ENCODE measurements at regions not wholly inside any gene's neighbourhood (a gene's known extent, or its start where the extent isn't known, plus 50 kb on each side); places are given as distances from the start of the nearest gene placed in this dataset.
A peak's percentile ranks its signal among the peaks of the same experiment; 100 is the strongest.

DNA sequence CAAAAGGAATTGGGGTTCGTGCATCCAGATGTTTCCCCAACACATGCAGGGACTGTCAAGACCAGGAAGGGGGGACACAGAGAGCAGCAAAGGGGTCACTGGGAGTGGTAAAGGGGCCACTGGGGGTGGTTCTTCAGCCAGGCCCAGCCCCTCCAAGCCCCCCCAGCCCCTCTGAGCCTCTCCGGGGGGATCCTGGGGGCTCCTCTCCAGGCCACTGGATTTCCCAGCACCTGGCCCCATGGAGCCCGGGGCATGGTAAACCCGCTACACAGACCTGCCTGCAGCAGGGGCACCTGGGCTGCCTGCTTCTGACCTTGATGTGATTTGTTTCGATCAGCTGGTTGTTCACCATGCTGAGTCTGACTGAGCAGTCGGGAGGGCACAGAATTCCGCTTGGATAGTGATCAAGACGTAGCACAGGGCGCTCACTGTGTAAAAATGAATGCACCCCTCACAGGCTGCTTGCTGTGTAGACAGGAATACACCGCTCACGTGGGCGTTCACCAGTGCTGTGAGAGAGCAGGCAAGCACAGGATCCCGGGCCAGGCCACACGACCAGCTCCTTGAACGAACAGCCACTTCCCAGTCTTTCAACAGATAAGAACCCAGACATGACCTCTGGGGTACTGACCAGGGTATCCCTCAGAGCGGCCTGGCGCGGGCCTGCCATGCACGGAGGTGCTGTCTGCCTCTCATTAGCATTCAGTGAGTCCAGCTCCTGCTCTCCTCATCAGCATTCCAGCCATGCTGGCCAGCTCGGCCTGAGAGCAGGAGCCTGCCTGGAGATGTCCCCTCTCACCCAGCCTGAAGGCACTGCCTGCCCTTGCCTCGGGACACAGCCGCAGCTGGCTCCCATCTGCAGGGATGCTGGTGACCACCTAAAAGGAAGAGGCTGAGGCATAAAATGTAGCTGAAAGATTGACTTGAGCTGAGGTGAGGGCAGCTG lies 73.3 kb upstream of the OTOS start:
- peak overlapping the region; percentile 72 for H3K18ac ChIP-seq (ENCODE audit: low read length)
- H2AK5ac ChIP-seq (ENCODE audit: low read depth, low read length) = peak overlapping the region; percentile 24
- H3K4me1 ChIP-seq (ENCODE audit: control insufficient read depth in 2 of 2, insufficient read depth in 1 of 2, low read depth in 1 of 2, low read length in 2 of 2) = peaks cover 11 to 17% of the 10 kb centered on the region in 2 donors
- peak overlapping the region; percentile 61 for H2BK15ac ChIP-seq (ENCODE audit: low read length)
- H3K36me3 ChIP-seq (replicated peaks in 1 of 2; ENCODE audit: control insufficient read depth in 2 of 2, insufficient read depth in 2 of 2, low read length in 2 of 2) = no peaks in the 10 kb centered on the region
- H2AFZ ChIP-seq (ENCODE audit: low read length) = peak overlapping the region; percentile 81
- no peak overlapping the region for H4K91ac ChIP-seq (ENCODE audit: low read depth, low read length, poor library complexity)
- WGBS, 2 donors (ENCODE audit: extremely low coverage in 2 of 2, insufficient read length in 2 of 2, insufficient replicate concordance in 1 of 2) = no CpG with 5 or more reads among the region's 22 CpGs
- H3K27ac ChIP-seq (replicated peaks; ENCODE audit: low read length) = no peak overlapping the region
- no peak overlapping the region for H2BK120ac ChIP-seq (ENCODE audit: low read depth, low read length)
- no peak overlapping the region for H3K4me2 ChIP-seq (ENCODE audit: insufficient read depth, low read length, poor library complexity, severe bottlenecking)
- H3K4ac ChIP-seq (ENCODE audit: low read length) = no peak overlapping the region
- no peak overlapping the region for H2BK12ac ChIP-seq (ENCODE audit: low read length)
- H3K23ac ChIP-seq (ENCODE audit: low read depth, low read length, poor library complexity) = no peak overlapping the region
- H4K8ac ChIP-seq (ENCODE audit: low read depth, low read length) = no peak overlapping the region
- DNase-seq (ENCODE audit: low spot score) = no peak
- no peak overlapping the region for H2BK5ac ChIP-seq (ENCODE audit: low read length)
- peaks cover 0 to 6% (median 0%) of the 10 kb centered on the region in 3 experiments for H3K27me3 ChIP-seq (ENCODE audit: control insufficient read depth in 3 of 3, insufficient read depth in 3 of 3, low read depth in 1 of 3, low read length in 3 of 3)
- no peak overlapping the region for H3K4me3 ChIP-seq (ENCODE audit: low read length in 2 of 2)
- no peaks in the 10 kb centered on the region for H3K79me1 ChIP-seq (ENCODE audit: low read depth, low read length)
- H3K14ac ChIP-seq (ENCODE audit: low read length) = no peak overlapping the region
- peak overlapping the region; percentile 45 for H3K9ac ChIP-seq (ENCODE audit: low read depth, low read length, poor library complexity)
- no peaks in the 10 kb centered on the region for H3K9me3 ChIP-seq (replicated peaks in 1 of 2; ENCODE audit: control insufficient read depth in 2 of 2, insufficient read depth in 1 of 2, low read depth in 1 of 2, low read length in 2 of 2)

DNA sequence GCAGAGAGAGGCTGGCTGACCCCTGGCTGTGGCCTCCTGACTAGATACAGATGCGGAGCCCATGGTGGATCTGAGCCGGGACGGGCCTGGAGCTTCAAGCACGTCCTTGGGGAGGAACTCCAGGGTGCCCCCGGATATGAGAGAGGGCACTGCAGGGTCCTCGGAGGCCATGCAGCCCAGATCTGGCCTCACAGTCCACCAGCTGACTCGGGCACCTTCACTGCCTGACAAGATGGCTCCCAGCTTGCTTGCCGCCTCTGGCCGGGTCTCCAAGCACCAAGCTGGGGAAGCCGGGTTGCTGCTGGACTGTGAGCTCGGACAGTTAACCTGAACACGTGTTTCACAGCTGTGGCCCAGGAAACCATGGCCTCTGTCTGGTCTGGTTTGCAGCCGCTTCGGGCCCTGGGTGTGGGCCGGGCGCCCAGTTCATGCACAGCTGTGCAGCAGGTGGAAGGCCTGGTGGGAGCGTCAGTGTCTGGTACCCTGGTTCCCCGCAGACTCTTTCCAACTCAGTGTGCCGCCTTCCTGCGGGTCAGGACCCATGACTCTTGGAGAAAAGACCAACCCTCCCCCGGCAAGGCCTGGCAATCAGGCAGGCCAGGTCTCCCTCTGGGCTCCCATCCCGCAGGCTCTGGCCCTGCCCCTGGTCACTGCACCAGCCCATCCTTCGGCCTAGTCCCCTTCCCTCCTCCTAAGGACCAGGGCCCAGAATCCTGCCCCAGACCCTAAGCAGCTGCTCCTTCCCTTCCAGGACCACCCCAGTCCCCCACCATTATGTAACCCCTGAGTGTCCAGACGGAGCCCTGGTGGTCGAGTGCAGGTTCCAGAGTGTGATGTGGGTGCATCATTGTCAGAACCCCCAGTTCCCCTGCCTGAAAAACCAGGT lies 74.6 kb upstream of the OTOS start:
- Histone ChIP-seq H3K27ac (replicated peaks; ENCODE audit: low read length) (no peak overlapping the region), H3K14ac (ENCODE audit: low read length) (no peak overlapping the region), H3K9ac (ENCODE audit: low read depth, low read length, poor library complexity) (no peak overlapping the region), H4K91ac (ENCODE audit: low read depth, low read length, poor library complexity) (no peak overlapping the region), H3K23ac (ENCODE audit: low read depth, low read length, poor library complexity) (peak overlapping the region; percentile 20), H3K4me1 (ENCODE audit: control insufficient read depth in 2 of 2, insufficient read depth in 1 of 2, low read depth in 1 of 2, low read length in 2 of 2) (peaks cover 11 to 17% of the 10 kb centered on the region in 2 donors), H2AFZ (ENCODE audit: low read length) (peak overlapping the region; percentile 81), H3K4me2 (ENCODE audit: insufficient read depth, low read length, poor library complexity, severe bottlenecking) (no peak overlapping the region), H2BK120ac (ENCODE audit: low read depth, low read length) (no peak overlapping the region), H2BK15ac (ENCODE audit: low read length) (no peak overlapping the region), H3K79me1 (ENCODE audit: low read depth, low read length) (no peaks in the 10 kb centered on the region), H2BK12ac (ENCODE audit: low read length) (peak overlapping the region; percentile 93), H3K27me3 (ENCODE audit: control insufficient read depth in 3 of 3, insufficient read depth in 3 of 3, low read depth in 1 of 3, low read length in 3 of 3) (peaks cover 0 to 11% (median 0%) of the 10 kb centered on the region in 3 experiments), H4K8ac (ENCODE audit: low read depth, low read length) (no peak overlapping the region), H3K36me3 (replicated peaks in 1 of 2; ENCODE audit: control insufficient read depth in 2 of 2, insufficient read depth in 2 of 2, low read length in 2 of 2) (no peaks in the 10 kb centered on the region), H3K18ac (ENCODE audit: low read length) (peak overlapping the region; percentile 72), H3K9me3 (replicated peaks in 1 of 2; ENCODE audit: control insufficient read depth in 2 of 2, insufficient read depth in 1 of 2, low read depth in 1 of 2, low read length in 2 of 2) (no peaks in the 10 kb centered on the region), H2BK5ac (ENCODE audit: low read length) (no peak overlapping the region), H3K4me3 (ENCODE audit: low read length in 2 of 2) (no peak overlapping the region), H3K4ac (ENCODE audit: low read length) (peak overlapping the region; percentile 91), H2AK5ac (ENCODE audit: low read depth, low read length) (peak overlapping the region; percentile 96)
- WGBS, 2 donors (ENCODE audit: extremely low coverage in 2 of 2, insufficient read length in 2 of 2, insufficient replicate concordance in 1 of 2) = no CpG with 5 or more reads among the region's 25 CpGs
- DNase-seq (ENCODE audit: low spot score) = no peak

DNA sequence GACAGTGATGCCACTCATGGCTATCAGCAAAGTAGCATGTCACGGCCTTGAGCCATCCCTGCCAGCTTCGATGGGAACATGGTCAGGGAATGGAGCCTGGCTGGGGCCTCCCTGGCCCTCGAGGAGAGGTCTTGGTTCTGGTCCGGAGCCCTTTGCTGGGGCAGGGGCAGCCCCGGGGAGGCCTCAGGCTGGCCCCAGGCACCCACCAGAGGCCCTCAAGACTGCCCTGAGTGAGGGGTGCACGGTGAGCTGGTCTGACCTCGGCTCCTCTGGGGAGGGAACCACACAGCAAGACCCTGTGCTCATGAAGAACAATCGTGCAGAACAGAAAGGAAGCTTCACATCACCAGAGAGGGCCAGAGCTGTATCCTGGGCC lies 75.2 kb upstream of the OTOS start:
- peak overlapping the region; percentile 35 for H2BK120ac ChIP-seq (ENCODE audit: low read depth, low read length)
- no CpG with 5 or more reads among the region's 8 CpGs for WGBS, 2 donors (ENCODE audit: extremely low coverage in 2 of 2, insufficient read length in 2 of 2, insufficient replicate concordance in 1 of 2)

More for the DNA sequence above, 75.2 kb upstream of the OTOS start:
- peaks cover 10 to 17% of the 10 kb centered on the region in 2 donors for H3K4me1 ChIP-seq (ENCODE audit: control insufficient read depth in 2 of 2, insufficient read depth in 1 of 2, low read depth in 1 of 2, low read length in 2 of 2)
- no peak for DNase-seq (ENCODE audit: low spot score)
- H3K14ac ChIP-seq (ENCODE audit: low read length) = no peak overlapping the region
- H2BK12ac ChIP-seq (ENCODE audit: low read length) = no peak overlapping the region
- peak overlapping the region; percentile 93 for H2BK15ac ChIP-seq (ENCODE audit: low read length)
- peak overlapping the region; percentile 5 for H3K18ac ChIP-seq (ENCODE audit: low read length)
- no peak overlapping the region for H3K9ac ChIP-seq (ENCODE audit: low read depth, low read length, poor library complexity)
- H3K4me2 ChIP-seq (ENCODE audit: insufficient read depth, low read length, poor library complexity, severe bottlenecking) = no peak overlapping the region
- H3K36me3 ChIP-seq (replicated peaks in 1 of 2; ENCODE audit: control insufficient read depth in 2 of 2, insufficient read depth in 2 of 2, low read length in 2 of 2) = no peaks in the 10 kb centered on the region
- H2AFZ ChIP-seq (ENCODE audit: low read length) = no peak overlapping the region
- no peak overlapping the region for H3K4me3 ChIP-seq (ENCODE audit: low read length in 2 of 2)
- no peak overlapping the region for H4K8ac ChIP-seq (ENCODE audit: low read depth, low read length)
- peak overlapping the region; percentile 91 for H3K4ac ChIP-seq (ENCODE audit: low read length)
- peak overlapping the region; percentile 96 for H2AK5ac ChIP-seq (ENCODE audit: low read depth, low read length)
- H3K79me1 ChIP-seq (ENCODE audit: low read depth, low read length) = no peaks in the 10 kb centered on the region
- no peaks in the 10 kb centered on the region for H3K9me3 ChIP-seq (replicated peaks in 1 of 2; ENCODE audit: control insufficient read depth in 2 of 2, insufficient read depth in 1 of 2, low read depth in 1 of 2, low read length in 2 of 2)
- H4K91ac ChIP-seq (ENCODE audit: low read depth, low read length, poor library complexity) = no peak overlapping the region
- H3K27ac ChIP-seq (replicated peaks; ENCODE audit: low read length) = no peak overlapping the region
- H3K27me3 ChIP-seq (ENCODE audit: control insufficient read depth in 3 of 3, insufficient read depth in 3 of 3, low read depth in 1 of 3, low read length in 3 of 3) = peaks cover 0 to 13% (median 0%) of the 10 kb centered on the region in 3 experiments
- H3K23ac ChIP-seq (ENCODE audit: low read depth, low read length, poor library complexity) = no peak overlapping the region
- no peak overlapping the region for H2BK5ac ChIP-seq (ENCODE audit: low read length)
